Stimulated activated CD4-positive, alpha-beta T cell treated with anti-CD3 and anti-CD28 coated beads, TNF-alpha, amount 100 ng/mL, for 4 hours (primary cell): ENCODE measurements at regions not wholly inside any gene's neighbourhood (a gene's known extent, or its start where the extent isn't known, plus 50 kb on each side); places are given as distances from the start of the nearest gene placed in this dataset.

ENCODE experiments used
- DNase-seq, 3 experiments: peaks; one replicate each; pipeline ENCODE4 v3.0.0-alpha.2; 2020; ENCODE audit warnings: low read depth in 3 of 3

GRCh38 chr6:156160007-156160794 lies 617.0 kb upstream of the ARID1B start:
- DNase-seq = no peak

DNA sequence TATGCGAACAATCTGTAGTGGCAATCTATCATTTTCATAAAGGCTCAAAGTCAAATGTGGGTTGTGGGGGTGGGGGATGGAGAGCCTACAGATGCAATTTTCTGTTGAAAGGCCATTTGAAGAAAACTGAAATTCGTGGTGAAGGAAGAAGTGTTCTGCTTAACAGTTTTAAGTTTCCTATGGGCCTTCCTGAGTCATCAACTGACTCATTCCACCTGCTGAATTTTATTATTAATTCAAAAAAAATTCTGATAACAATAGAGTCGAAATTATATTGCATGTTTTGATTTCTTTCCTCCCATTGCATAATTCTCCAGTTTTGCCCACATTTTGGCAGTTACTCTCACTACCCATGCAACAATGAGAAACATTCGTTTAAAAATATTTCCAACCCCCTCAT lies 622.3 kb upstream of the ARID1B start:
- DNase-seq = no peak

- no peak for DNase-seq
Measured at GRCh38 chr6:156150391-156150790, 626.8 kb upstream of the ARID1B start.

- no peak for DNase-seq
Measured at GRCh38 chr6:156146891-156147290, 630.3 kb upstream of the ARID1B start.

DNA sequence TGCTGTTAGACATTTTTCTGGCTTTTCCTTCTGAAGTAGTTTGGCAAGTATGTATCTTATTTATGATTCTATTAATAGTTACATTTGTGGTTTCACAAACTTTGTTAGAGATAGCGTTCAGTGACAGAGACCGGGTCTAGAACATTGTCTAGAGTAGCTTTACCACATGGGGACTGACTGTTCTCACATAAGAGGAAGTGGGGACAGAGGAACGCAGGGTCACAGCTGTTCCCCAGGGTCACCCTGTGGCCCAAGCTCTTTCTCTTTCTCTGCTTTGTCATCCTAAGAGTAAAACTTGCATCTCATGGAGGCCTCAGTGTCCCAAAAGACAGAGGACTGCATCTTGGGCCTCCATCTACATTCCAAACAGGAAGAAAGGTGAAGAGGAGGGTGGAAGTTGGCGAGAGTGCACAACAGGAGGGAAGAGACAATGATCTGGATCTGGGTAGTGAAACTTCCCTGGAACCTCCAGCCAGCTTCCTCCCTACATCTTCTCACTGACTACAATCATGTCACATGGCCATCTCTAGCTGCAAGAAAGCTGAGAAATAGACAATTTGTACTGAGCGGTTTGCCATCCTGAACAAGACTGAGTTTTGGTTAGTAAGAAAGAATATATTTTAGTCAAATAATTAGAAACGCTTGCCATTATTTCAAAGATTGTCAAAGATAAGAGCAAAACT lies 645.8 kb upstream of the ARID1B start:
- no peak for DNase-seq

DNA sequence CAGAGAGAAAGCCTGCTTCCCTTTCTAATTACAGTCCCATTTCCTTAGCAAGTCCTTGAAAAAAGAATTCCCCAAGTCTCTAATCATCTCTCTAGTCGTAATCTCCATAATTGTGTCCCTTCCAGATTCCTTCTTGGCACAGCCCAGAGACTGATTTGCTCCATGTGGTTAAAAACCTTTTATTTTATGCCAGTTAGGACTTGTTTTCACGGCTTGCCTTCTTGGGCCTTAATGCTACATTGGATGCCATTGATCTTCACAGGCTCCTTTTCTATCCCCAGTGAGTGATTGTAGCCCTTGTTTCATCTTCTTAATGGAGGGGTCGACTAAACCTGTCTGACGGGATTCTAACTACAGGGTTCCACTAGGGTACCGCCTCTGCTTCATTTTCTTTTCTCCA lies 650.6 kb upstream of the ARID1B start:
- no peak for DNase-seq

DNA sequence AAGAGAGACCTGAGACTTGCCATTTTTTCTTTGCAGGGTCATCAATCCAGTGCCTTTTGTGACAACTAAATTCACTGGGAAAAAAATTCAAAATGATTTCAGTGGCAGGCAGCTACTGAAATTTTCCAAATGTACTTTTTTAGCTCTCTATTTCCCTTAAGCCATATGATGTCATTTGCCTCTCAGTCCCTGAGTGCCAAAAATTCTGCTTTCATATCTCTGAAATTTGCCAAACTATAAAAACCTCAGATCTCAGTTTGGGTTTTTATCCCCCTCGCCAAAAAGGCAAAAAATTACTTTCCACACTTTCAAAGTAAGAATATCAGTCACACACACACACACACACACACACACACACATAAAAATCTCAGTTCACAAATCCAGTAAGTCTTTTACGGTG lies 651.3 kb upstream of the ARID1B start:
- DNase-seq = no peak

DNA sequence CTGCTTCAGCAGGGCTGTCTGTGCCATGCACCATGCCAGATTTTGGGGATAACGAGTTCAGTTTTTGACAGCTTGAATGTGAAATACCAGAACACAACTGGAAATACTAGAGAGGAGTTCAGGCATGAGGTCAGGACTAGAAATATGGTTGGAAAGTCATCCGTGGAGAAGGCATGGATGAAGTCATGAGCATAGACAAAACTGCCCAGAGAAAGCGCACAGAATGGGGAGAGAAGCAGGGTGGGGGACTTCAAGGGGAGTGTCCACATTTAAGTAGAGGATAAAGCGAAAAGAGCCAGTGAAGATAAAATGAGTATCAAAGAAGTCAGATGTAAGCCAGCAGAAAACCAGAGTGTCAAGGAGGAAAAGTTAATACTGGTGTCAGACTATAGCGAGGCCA lies 653.4 kb upstream of the ARID1B start:
- DNase-seq = no peak

DNA sequence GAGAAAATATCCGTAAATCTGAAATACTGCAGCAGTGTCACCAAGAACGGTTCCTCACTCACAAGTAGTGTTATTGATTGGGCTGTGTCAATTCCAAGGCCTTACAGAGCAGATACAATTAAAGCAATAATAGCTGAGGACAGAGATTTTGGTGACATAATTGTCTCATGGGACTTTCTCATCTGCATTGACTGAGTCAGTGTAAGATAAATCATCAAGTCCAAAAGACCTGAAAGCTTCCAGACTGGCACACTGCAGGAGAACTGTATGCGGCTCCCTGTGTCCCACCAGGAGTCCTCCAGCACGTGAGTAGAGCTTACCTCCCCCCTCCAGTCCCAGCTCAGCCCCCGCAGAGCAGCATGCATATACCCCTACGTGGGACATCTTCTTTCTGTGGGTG lies 655.2 kb upstream of the ARID1B start:
- no peak for DNase-seq

DNA sequence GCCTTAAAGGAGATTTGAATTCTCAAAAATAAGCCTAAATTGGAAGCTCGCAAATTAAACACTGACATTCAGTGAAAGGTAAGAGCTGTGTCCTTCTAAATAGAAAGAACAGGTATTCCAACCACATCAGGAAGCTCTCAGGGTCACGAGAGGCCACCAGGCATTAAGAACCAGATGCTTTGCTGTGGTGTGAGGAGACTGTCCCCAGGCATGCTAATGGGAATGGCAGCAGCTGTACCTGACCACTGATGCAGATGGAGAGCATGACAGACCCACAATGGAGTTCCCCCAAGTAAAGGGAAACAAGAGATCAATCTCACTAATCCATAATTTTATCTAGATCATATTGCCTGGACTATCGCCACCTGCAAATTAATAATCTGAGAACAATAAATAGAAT lies 658.9 kb upstream of the NOX3 start:
- no peak for DNase-seq

- DNase-seq = no peak
Measured at GRCh38 chr6:156113631-156114030, 658.0 kb upstream of the NOX3 start.

- DNase-seq = no peak
Measured at GRCh38 chr6:156111913-156112312, 656.3 kb upstream of the NOX3 start.

GRCh38 chr6:156110249-156110648 lies 654.6 kb upstream of the NOX3 start:
- no peak for DNase-seq

GRCh38 chr6:156109713-156110112 lies 654.1 kb upstream of the NOX3 start:
- no peak for DNase-seq

GRCh38 chr6:156107624-156108101 lies 652.0 kb upstream of the NOX3 start:
- DNase-seq = no peak

GRCh38 chr6:156102129-156102528 lies 646.5 kb upstream of the NOX3 start:
- no peak for DNase-seq

GRCh38 chr6:156098839-156099238 lies 643.2 kb upstream of the NOX3 start:
- no peak for DNase-seq

DNA sequence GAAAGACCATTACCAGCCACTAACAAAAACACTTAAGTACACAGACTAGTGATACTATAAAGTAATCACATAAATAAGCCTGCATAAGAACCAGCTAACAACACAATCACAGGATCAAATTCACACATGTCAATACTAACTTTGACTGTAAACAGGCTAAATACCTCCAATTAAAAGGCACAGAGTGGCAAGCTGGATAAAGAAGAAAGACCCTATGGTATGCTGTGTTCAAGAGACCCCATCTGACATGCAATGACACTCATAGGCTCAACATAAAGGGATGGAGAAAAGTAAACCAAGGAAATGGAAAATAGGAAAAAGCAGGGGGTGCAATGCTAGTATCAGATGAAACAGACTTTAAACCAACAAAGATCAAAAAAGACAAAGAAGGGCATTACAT lies 631.8 kb upstream of the NOX3 start:
- no peak for DNase-seq

- no peak for DNase-seq
Measured at GRCh38 chr6:156082012-156082411, 626.4 kb upstream of the NOX3 start.

DNA sequence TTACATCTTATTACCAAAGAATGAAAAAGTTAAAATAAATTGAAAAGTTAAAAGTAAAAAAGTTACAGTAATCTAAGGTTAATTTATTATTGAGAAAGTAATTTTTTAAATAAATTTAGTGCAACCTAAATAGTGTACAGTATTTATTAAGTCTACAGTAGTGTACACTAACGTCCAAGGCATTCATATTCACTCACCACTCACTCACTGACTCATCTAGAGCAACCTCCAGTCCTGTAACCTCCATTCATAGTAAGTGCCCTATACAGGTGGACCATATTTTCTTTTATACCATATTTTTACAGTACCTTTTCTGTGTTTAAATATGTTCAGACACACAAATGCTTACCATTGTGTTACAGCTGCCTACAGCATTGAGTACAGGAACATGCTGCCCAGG lies 624.7 kb upstream of the NOX3 start:
- DNase-seq = no peak

- DNase-seq = no peak
Measured at GRCh38 chr6:156068881-156069280, 613.2 kb upstream of the NOX3 start.

DNA sequence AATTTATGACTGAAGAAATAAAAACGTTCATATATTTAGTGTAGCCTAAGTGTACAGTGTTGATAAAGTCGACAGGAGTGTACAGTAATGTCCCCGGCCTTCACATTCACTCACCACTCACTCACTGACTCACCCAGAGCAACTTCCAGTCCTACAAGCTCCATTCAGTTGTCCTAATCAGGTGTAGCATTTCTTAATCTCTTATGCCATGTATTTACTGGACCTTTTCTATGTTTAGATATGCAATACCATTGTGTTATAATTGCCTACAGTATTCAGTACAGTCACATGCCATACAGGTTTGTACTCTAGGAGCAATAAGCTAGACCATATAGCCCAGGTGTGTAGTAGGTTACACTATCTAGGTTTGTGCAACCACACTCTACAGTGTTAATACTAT lies 610.2 kb upstream of the NOX3 start:
- DNase-seq = no peak

- DNase-seq = no peak
Measured at GRCh38 chr6:156062091-156062563, 606.5 kb upstream of the NOX3 start.
